Spleen (tissue), 11 donors: ENCODE measurements at regions not wholly inside any gene's neighbourhood (a gene's known extent, or its start where the extent isn't known, plus 50 kb on each side); places are given as distances from the start of the nearest gene placed in this dataset.

ENCODE experiments used
- DNase-seq: peaks from one replicate; pipeline ENCODE4 v3.0.0-alpha.2; 2020
- H3K27ac ChIP-seq, 8 donors: fragments of 200-600 bp; sonication (generic) in 7 of 8; 1 replicate in 4 of 8; 2 replicates in 4 of 8; pipeline versions ENCODE4 v1.5.0 to v1.8.0; 2016 to 2021; ENCODE audit warnings: inconsistent platforms in 4 of 8, mild to moderate bottlenecking in 4 of 8, moderate library complexity in 1 of 8
- H3K27me3 ChIP-seq, 7 donors: fragments of 200-600 bp; sonication (generic) in 6 of 7; replicated peaks in 1 of 7; 1 replicate in 4 of 7; 2 replicates in 3 of 7; pipeline versions ENCODE4 v1.5.0 to v1.8.0; 2016 to 2021; ENCODE audit warnings: inconsistent platforms in 3 of 7, mild to moderate bottlenecking in 1 of 7
- H3K36me3 ChIP-seq, 6 donors: fragments of 200-600 bp; sonication (generic) in 5 of 6; 1 replicate in 4 of 6; 2 replicates in 2 of 6; pipeline versions ENCODE4 v1.5.0 to v1.8.0; 2016 to 2021; ENCODE audit warnings: inconsistent platforms in 2 of 6
- H3K4me1 ChIP-seq, 6 donors: fragments of 200-600 bp; sonication (generic) in 5 of 6; 1 replicate in 3 of 6; 2 replicates in 3 of 6; pipeline versions ENCODE4 v1.5.0 to v1.8.0; 2016 to 2021; ENCODE audit warnings: inconsistent platforms in 3 of 6
- H3K4me3 ChIP-seq, 8 donors: fragments of 200-600 bp; sonication (generic) in 7 of 8; 1 replicate in 4 of 8; 2 replicates in 4 of 8; pipeline versions ENCODE4 v1.5.0 to v1.8.0; 2016 to 2021; ENCODE audit warnings: inconsistent platforms in 4 of 8, mild to moderate bottlenecking in 4 of 8, moderate library complexity in 2 of 8
- H3K9me3 ChIP-seq, 8 donors: fragments of 200-600 bp; sonication (generic) in 7 of 8; 1 replicate in 4 of 8; 2 replicates in 4 of 8; pipeline versions ENCODE4 v1.5.0 to v1.8.0; 2016 to 2021; ENCODE audit warnings: inconsistent platforms in 4 of 8
- CTCF ChIP-seq, 11 experiments: fragments of 200-600 bp in 7 of 11; fragments of 450-650 bp in 4 of 11; sonication (generic) in 4 of 11; IDR thresholded peaks in 8 of 11; conservative IDR thresholded peaks in 3 of 11; 1 replicate in 7 of 11; 2 replicates in 4 of 11; pipeline versions ENCODE4 v1.4.0 to v1.8.0; 2016 to 2021; ENCODE audit warnings: antibody characterized with exemption in 11 of 11, inconsistent platforms in 4 of 11, mild to moderate bottlenecking in 1 of 11
- POLR2A ChIP-seq, 3 donors: fragments of 450-650 bp; IDR thresholded peaks; one replicate each; pipeline ENCODE4 v1.5.1; 2017; ENCODE audit warnings: antibody characterized with exemption in 3 of 3, mild to moderate bottlenecking in 1 of 3
- POLR2AphosphoS5 ChIP-seq, 3 donors: sonication (generic); formaldehyde crosslinking; IDR thresholded peaks; one replicate each; pipeline ENCODE4 v1.5.1; 2017; ENCODE audit warnings: antibody characterized with exemption in 3 of 3
- WGBS, 5 donors: extraction: QIAGEN DNeasy Blood & Tissue Kit in 3 of 5; methylation state at CpG; one replicate each; pipeline versions ENCODE4 v1.1.5 to v1.1.7; 2013 to 2018; 5-methylcytosine and 5-hydroxymethylcytosine counted together
- intact Hi-C: fragments of 100-400 bp; cut with DNase I; formaldehyde crosslinking; loops from one replicate; pipeline ENCODE4 v1.15.0; 2023; ENCODE audit warnings: low total_unique reads
- donor health status: healthy with polysubstance abuse.
- donor health status: DM: no; HTN: no; CAD: no; lungs with moderate emphysema.
- donor health status: DM: no; HTN: no; CAD: no.
- donor health status: Bipolar disorder and iron deficiency.
- donor health status: healthy.
- donor health status: DM: no; HTN: no; CAD: no.
- donor health status: DM: yes; HTN: yes; CAD: no.

GRCh38 chr2:21996339-21996738 is 872.6 kb downstream of the TDRD15 start:
- no peak overlapping the region for H3K4me3 ChIP-seq
- H3K27ac ChIP-seq = no peak overlapping the region
- intact Hi-C loops = no loop called here
- H3K27me3 ChIP-seq = no peaks in the 10 kb centered on the region
- H3K4me1 ChIP-seq = no peaks in the 10 kb centered on the region
- TF ChIP-seq POLR2AphosphoS5 (IDR thresholded peaks at IDR 0.05) = no peak
- no peak for TF ChIP-seq CTCF (IDR thresholded peaks at IDR 0.05 in 8 of 11, conservative IDR thresholded peaks at IDR 0.05 in 3 of 11)
- TF ChIP-seq POLR2A (IDR thresholded peaks at IDR 0.05) = no peak
- peaks cover 0 to 40% (median 31%) of the 10 kb centered on the region in 8 donors for H3K9me3 ChIP-seq
- WGBS, 5 donors = 60 to 92% (median 77%) methylated on average over 5 of the region's 5 CpGs
- no peaks in the 10 kb centered on the region for H3K36me3 ChIP-seq
- no peak for DNase-seq

DNA sequence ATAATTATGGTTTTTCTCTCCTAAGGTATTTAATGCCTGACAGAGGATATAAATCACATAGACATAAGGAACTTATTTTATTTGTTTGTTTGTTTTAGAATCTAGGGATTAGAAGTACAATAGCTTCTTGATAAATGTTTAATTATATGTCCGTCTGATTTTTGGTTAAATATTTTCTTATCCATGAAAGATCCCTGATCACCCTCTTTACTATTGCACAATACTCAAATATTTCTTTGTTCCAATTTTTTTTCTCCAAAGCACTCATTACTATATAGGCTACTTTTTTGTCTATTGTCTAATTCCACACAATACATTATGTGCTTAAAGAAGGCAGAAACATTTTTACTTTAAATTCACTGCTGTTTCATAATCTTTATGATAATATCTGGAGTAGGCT is 875.8 kb downstream of the TDRD15 start:
- WGBS, 5 donors = 88 to 100% (median 91%) methylated on average over 1 of the region's 1 CpG
- H3K27me3 ChIP-seq = no peaks in the 10 kb centered on the region

GRCh38 chr2:22002066-22002465 is 878.3 kb downstream of the TDRD15 start:
- no peak for TF ChIP-seq POLR2AphosphoS5 (IDR thresholded peaks at IDR 0.05)
- TF ChIP-seq POLR2A (IDR thresholded peaks at IDR 0.05) = no peak
- no peak for TF ChIP-seq CTCF (IDR thresholded peaks at IDR 0.05 in 8 of 11, conservative IDR thresholded peaks at IDR 0.05 in 3 of 11)
- intact Hi-C loops = no loop called here
- no peaks in the 10 kb centered on the region for H3K36me3 ChIP-seq
- H3K27ac ChIP-seq = no peak overlapping the region
- no peaks in the 10 kb centered on the region for H3K27me3 ChIP-seq
- H3K4me1 ChIP-seq = no peaks in the 10 kb centered on the region
- peaks cover 0 to 5% (median 0%) of the 10 kb centered on the region in 8 donors for H3K9me3 ChIP-seq
- no peak overlapping the region for H3K4me3 ChIP-seq
- DNase-seq = no peak
- 28 to 63% (median 45%) methylated on average over 1 of the region's 1 CpG for WGBS, 5 donors

More for the DNA sequence above, 875.8 kb downstream of the TDRD15 start:
- no peaks in the 10 kb centered on the region for H3K4me1 ChIP-seq
- intact Hi-C loops = no loop called here
- H3K27ac ChIP-seq = no peak overlapping the region
- H3K9me3 ChIP-seq = peaks cover 0 to 10% (median 0%) of the 10 kb centered on the region in 8 donors
- H3K36me3 ChIP-seq = no peaks in the 10 kb centered on the region
- TF ChIP-seq CTCF (IDR thresholded peaks at IDR 0.05 in 8 of 11, conservative IDR thresholded peaks at IDR 0.05 in 3 of 11) (no peak), POLR2A (IDR thresholded peaks at IDR 0.05) (no peak), POLR2AphosphoS5 (IDR thresholded peaks at IDR 0.05) (no peak)
- DNase-seq = no peak
- H3K4me3 ChIP-seq = no peak overlapping the region

DNA sequence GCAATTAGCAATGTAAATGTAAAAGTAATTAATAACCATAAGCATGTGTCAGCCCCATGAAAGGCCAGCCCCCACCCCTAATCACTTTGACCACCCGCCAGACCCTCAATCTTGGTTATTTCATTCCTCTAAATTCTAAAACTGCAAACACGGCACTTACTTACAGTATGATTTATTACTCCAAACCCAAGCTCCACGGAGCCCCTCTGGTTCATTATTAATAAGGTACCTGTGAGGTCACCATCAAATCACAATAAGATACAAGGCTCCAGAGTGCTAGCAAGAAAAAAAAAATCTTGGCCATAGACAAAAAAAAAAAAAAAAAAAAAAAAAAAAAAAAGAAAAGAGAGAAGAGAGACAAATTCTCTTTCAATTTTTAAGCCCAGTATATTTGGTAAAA is 879.5 kb downstream of the TDRD15 start:
- Histone ChIP-seq H3K36me3 (no peaks in the 10 kb centered on the region), H3K27ac (no peak overlapping the region), H3K4me3 (no peak overlapping the region), H3K27me3 (no peaks in the 10 kb centered on the region), H3K4me1 (no peaks in the 10 kb centered on the region), H3K9me3 (peaks cover 0 to 5% (median 0%) of the 10 kb centered on the region in 8 donors)
- TF ChIP-seq POLR2AphosphoS5 (IDR thresholded peaks at IDR 0.05) = no peak
- no peak for TF ChIP-seq POLR2A (IDR thresholded peaks at IDR 0.05)
- TF ChIP-seq CTCF (IDR thresholded peaks at IDR 0.05 in 8 of 11, conservative IDR thresholded peaks at IDR 0.05 in 3 of 11) = no peak
- intact Hi-C loops = no loop called here
- DNase-seq = no peak
- WGBS, 5 donors = 56 to 70% (median 68%) methylated on average over 3 of the region's 3 CpGs
